IMR-90 (cell line): ENCODE measurements at regions not wholly inside any gene's neighbourhood (a gene's known extent, or its start where the extent isn't known, plus 50 kb on each side); places are given as distances from the start of the nearest gene placed in this dataset.
"Not testable (repeated sequence)": the region's sequence is repeated elsewhere in the genome, so short reads cannot be mapped to it uniquely, and the experiment has no call there.

ENCODE experiments used
- ATAC-seq: fragments of 200-7000 bp; cut with Tn5 transposase; 2 replicates; pipeline ENCODE4 v1.9.1; 2020; ENCODE audit warnings: low read depth, mild to moderate bottlenecking, moderate library complexity
- BruUV-seq: library from RNA; stranded (reverse); fragments of 400-500 nt; replicated peaks from 2 replicates; lab custom pipeline; 2021; lab: Mats Ljungman, UMichigan
- CTCF ChIA-PET: fragments of 300-600 bp; formaldehyde crosslinking; extraction: SDS; loops from one replicate; lab custom pipeline; 2021; ENCODE audit warnings: antibody characterized with exemption; lab: Yijun Ruan, JAX
- POLR2A ChIA-PET: fragments of 300-600 bp; sonication (Branson Sonifier 250); formaldehyde crosslinking; loops from one replicate; lab custom pipeline; 2022; ENCODE audit warnings: antibody characterized with exemption; ENCODE audit not compliant: unreplicated experiment; lab: Charles Lee
- DNase-seq: peaks from one replicate; pipeline ENCODE4 v3.0.0; 2013
- H2AFZ ChIP-seq: replicated peaks from 2 replicates; pipeline ENCODE3; 2013; ENCODE audit warnings: low read length, mild to moderate bottlenecking; ENCODE audit not compliant: poor library complexity
- H2AK5ac ChIP-seq: 2 replicates; pipeline ENCODE4 v1.6.1; 2013; ENCODE audit warnings: low read depth, low read length, inconsistent platforms
- H2AK9ac ChIP-seq: replicated peaks from 2 replicates; pipeline ENCODE3; 2013; ENCODE audit warnings: mild to moderate bottlenecking, low read depth, low read length, moderate library complexity; ENCODE audit not compliant: poor library complexity
- H2BK120ac ChIP-seq: 2 replicates; pipeline ENCODE4 v1.6.1; 2013; ENCODE audit warnings: low read depth, low read length, inconsistent platforms
- H2BK15ac ChIP-seq: 3 replicates; pipeline ENCODE4 v1.6.1; 2013; ENCODE audit warnings: low read depth, low read length, inconsistent platforms
- H2BK20ac ChIP-seq: 2 replicates; pipeline ENCODE4 v1.6.1; 2013; ENCODE audit warnings: low read depth, mild to moderate bottlenecking, inconsistent platforms, low read length, moderate library complexity
- H2BK5ac ChIP-seq: 2 replicates; pipeline ENCODE4 v1.6.1; 2013; ENCODE audit warnings: mild to moderate bottlenecking, low read depth, low read length, inconsistent platforms; ENCODE audit not compliant: poor library complexity, severe bottlenecking
- H3K14ac ChIP-seq: replicated peaks from 2 replicates; pipeline ENCODE4 v1.6.1; 2013; ENCODE audit warnings: low read depth, low read length, inconsistent platforms
- H3K18ac ChIP-seq: 2 replicates; pipeline ENCODE4 v1.6.1; 2013; ENCODE audit warnings: low read depth, low read length, control low read depth
- H3K23ac ChIP-seq: 2 replicates; pipeline ENCODE4 v1.6.1; 2013; ENCODE audit warnings: low read depth, low read length, inconsistent platforms
- H3K27ac ChIP-seq: 2 replicates; pipeline ENCODE4 v1.5.1; 2013; ENCODE audit warnings: mild to moderate bottlenecking, control low read depth, low read length; ENCODE audit not compliant: insufficient read depth
- H3K27me3 ChIP-seq: 2 replicates; pipeline ENCODE4 v1.6.1; 2013; ENCODE audit warnings: low read length; ENCODE audit not compliant: control insufficient read depth, insufficient read depth
- H3K36me3 ChIP-seq: 2 replicates; pipeline ENCODE4 v1.6.1; 2013; ENCODE audit warnings: low read length, mixed read lengths; ENCODE audit not compliant: control insufficient read depth, insufficient read depth
- H3K4ac ChIP-seq: 2 replicates; pipeline ENCODE4 v1.6.1; 2013; ENCODE audit warnings: low read depth, low read length, inconsistent platforms
- H3K4me1 ChIP-seq: 2 replicates; pipeline ENCODE4 v1.6.1; 2013; ENCODE audit warnings: low read length, mixed read lengths; ENCODE audit not compliant: control insufficient read depth, insufficient read depth
- H3K4me2 ChIP-seq: 2 replicates; pipeline ENCODE4 v1.6.1; 2013; ENCODE audit warnings: low read depth, mild to moderate bottlenecking, control low read depth, low read length, moderate library complexity
- H3K4me3 ChIP-seq: 2 replicates; pipeline ENCODE4 v1.5.1; 2013; ENCODE audit warnings: low read depth, mild to moderate bottlenecking, control low read depth, low read length, moderate library complexity; ENCODE audit not compliant: insufficient read depth
- H3K56ac ChIP-seq: 2 replicates; pipeline ENCODE4 v1.6.1; 2013; ENCODE audit warnings: low read length, inconsistent platforms; ENCODE audit not compliant: insufficient read depth; ENCODE audit errors: extremely low read depth
- H3K79me1 ChIP-seq, 2 experiments: 2 replicates each; pipeline ENCODE4 v1.6.1; 2013; ENCODE audit warnings: low read length in 2 of 2, inconsistent platforms in 1 of 2, low read depth in 1 of 2
- H3K9ac ChIP-seq: 2 replicates; pipeline ENCODE4 v1.6.1; 2013; ENCODE audit warnings: low read depth, low read length, control low read depth
- H3K9me1 ChIP-seq: 2 replicates; pipeline ENCODE4 v1.6.1; 2013; ENCODE audit warnings: low read length, inconsistent platforms; ENCODE audit not compliant: insufficient read depth
- H3K9me3 ChIP-seq: 2 replicates; pipeline ENCODE4 v1.6.1; 2013; ENCODE audit warnings: low read length; ENCODE audit not compliant: control insufficient read depth, insufficient read depth
- H4K20me1 ChIP-seq: 2 replicates; pipeline ENCODE4 v1.6.1; 2013; ENCODE audit warnings: low read length, inconsistent platforms; ENCODE audit not compliant: insufficient read depth
- H4K5ac ChIP-seq: 2 replicates; pipeline ENCODE4 v1.6.1; 2013; ENCODE audit warnings: mild to moderate bottlenecking, low read depth, low read length, control low read depth
- H4K8ac ChIP-seq, 2 experiments: 2 replicates each; pipeline ENCODE4 v1.6.1; 2013; ENCODE audit warnings: low read depth in 2 of 2, low read length in 2 of 2, control low read depth in 1 of 2, inconsistent platforms in 1 of 2
- H4K91ac ChIP-seq: 2 replicates; pipeline ENCODE4 v1.6.1; 2013; ENCODE audit warnings: low read depth, low read length, inconsistent platforms; ENCODE audit not compliant: insufficient read depth
- BHLHE40 ChIP-seq: fragments of 150-350 bp; IDR thresholded peaks from 2 replicates; pipeline ENCODE4 v1.6.1; 2016; ENCODE audit warnings: mild to moderate bottlenecking, low read depth, low read length
- CHD1 ChIP-seq: IDR thresholded peaks from 2 replicates; pipeline ENCODE4 v1.6.1; 2012; ENCODE audit warnings: low read depth, low read length, improper control_type of control experiment
- FOS ChIP-seq: fragments of 150-350 bp; IDR thresholded peaks from 2 replicates; pipeline ENCODE4 v1.6.1; 2016; ENCODE audit warnings: low read depth, low read length
- MAZ ChIP-seq: IDR thresholded peaks from 2 replicates; pipeline ENCODE4 v1.6.1; 2012; ENCODE audit warnings: low read depth, mild to moderate bottlenecking, low read length, improper control_type of control experiment, moderate library complexity, borderline replicate concordance
- MXI1 ChIP-seq: IDR thresholded peaks from 2 replicates; pipeline ENCODE4 v1.6.1; 2012; ENCODE audit warnings: low read depth, mild to moderate bottlenecking, low read length, moderate library complexity, borderline replicate concordance
- POLR2A ChIP-seq: IDR thresholded peaks from 2 replicates; pipeline ENCODE4 v1.6.1; 2012; ENCODE audit warnings: mild to moderate bottlenecking, low read depth, low read length
- RCOR1 ChIP-seq: IDR thresholded peaks from 2 replicates; pipeline ENCODE4 v1.6.1; 2012; ENCODE audit warnings: mild to moderate bottlenecking, low read length, improper control_type of control experiment; ENCODE audit not compliant: insufficient replicate concordance
- RFX5 ChIP-seq: IDR thresholded peaks from 2 replicates; pipeline ENCODE4 v1.8.0; 2012; ENCODE audit warnings: low read depth, mild to moderate bottlenecking, low read length, moderate library complexity
- SMC3 ChIP-seq: fragments of 150-350 bp; IDR thresholded peaks from 2 replicates; pipeline ENCODE4 v1.6.1; 2016; ENCODE audit warnings: low read depth, mild to moderate bottlenecking, antibody characterized with exemption, low read length, moderate library complexity
- USF2 ChIP-seq: fragments of 150-350 bp; IDR thresholded peaks from 2 replicates; pipeline ENCODE4 v1.6.1; 2017; ENCODE audit warnings: mild to moderate bottlenecking, antibody characterized with exemption, low read length, low read depth
- WGBS, 2 experiments: methylation state at CpG; one replicate each; pipeline versions ENCODE4 v1.1.5 to v1.1.7; 2013; ENCODE audit warnings: missing lambda C conversion rate in 2 of 2; ENCODE audit not compliant: insufficient read length in 1 of 2; ENCODE audit errors: extremely low coverage in 2 of 2; 5-methylcytosine and 5-hydroxymethylcytosine counted together
- dilution Hi-C: fragments of 300-500 bp; cut with HindIII; formaldehyde crosslinking; loops from one replicate; pipeline ENCODE4 v1.14.3; 2018; ENCODE audit warnings: low sequenced_read_pairs; ENCODE audit not compliant: unreplicated experiment
- in situ Hi-C: fragments of 300-500 bp; cut with MboI; formaldehyde crosslinking; loops from 3 replicates; pipeline ENCODE4 v1.14.3; 2019; ENCODE audit warnings: low sequenced_read_pairs, inconsistent platforms, mixed read lengths
- intact Hi-C: fragments of 100-400 bp; cut with micrococcal nuclease; formaldehyde crosslinking; loops from 2 replicates; pipeline ENCODE4 v1.10.0; 2022

- BruUV-seq: no TSS peak
- no peak overlapping the region for H3K14ac ChIP-seq
- peaks cover 24% of the 10 kb centered on the region for H3K27me3 ChIP-seq
- dilution Hi-C loops (no loop called here), intact Hi-C loops (no loop called here), in situ Hi-C loops (no loop called here)
- no peak overlapping the region for H2BK120ac ChIP-seq
- H3K4me2 ChIP-seq: no peak overlapping the region
- no peak overlapping the region for H3K4ac ChIP-seq
- H3K4me3 ChIP-seq: no peak overlapping the region
- H3K79me1 ChIP-seq: no peaks in the 10 kb centered on the region
- H2BK15ac ChIP-seq: no peak overlapping the region
- H2AFZ ChIP-seq: no peak overlapping the region
- ChIA-PET CTCF (no interaction called here), POLR2A (no interaction called here)
- no peaks in the 10 kb centered on the region for H4K20me1 ChIP-seq
- DNase-seq (no peak), ATAC-seq (no peak)
- no peak overlapping the region for H2BK5ac ChIP-seq
- no peaks in the 10 kb centered on the region for H3K36me3 ChIP-seq
- no peak overlapping the region for H3K56ac ChIP-seq
- no peak overlapping the region for H2AK9ac ChIP-seq
- no peak overlapping the region for H2AK5ac ChIP-seq
- no CpG with 5 or more reads among the region's 4 CpGs for WGBS, 2 experiments
- no peaks in the 10 kb centered on the region for H3K4me1 ChIP-seq
- no peak overlapping the region for H3K18ac ChIP-seq
- H2BK20ac ChIP-seq: no peak overlapping the region
- H3K23ac ChIP-seq: no peak overlapping the region
- H3K27ac ChIP-seq: no peak overlapping the region
- H3K9me3 ChIP-seq: no peaks in the 10 kb centered on the region
- TF ChIP-seq RCOR1: no peak
- TF ChIP-seq RFX5: no peak
- no peak for TF ChIP-seq FOS
- TF ChIP-seq MXI1: no peak
- no peak for TF ChIP-seq BHLHE40
- TF ChIP-seq USF2: no peak
- no peak for TF ChIP-seq MAZ
- no peak for TF ChIP-seq SMC3
- no peak for TF ChIP-seq POLR2A
- no peak for TF ChIP-seq CHD1
- no peak overlapping the region for H3K9ac ChIP-seq
- no peak overlapping the region for H4K8ac ChIP-seq
- no peaks in the 10 kb centered on the region for H3K9me1 ChIP-seq
- H4K5ac ChIP-seq: no peak overlapping the region
- no peak overlapping the region for H4K91ac ChIP-seq
These were observed 89.8 kb downstream of the TEX51 start for GRCh38 chr2:126988482-126988881.

GRCh38 chr2:126989064-126989463, 90.4 kb downstream of the TEX51 start:
- H4K20me1 ChIP-seq, H3K18ac ChIP-seq, H3K36me3 ChIP-seq, dilution Hi-C loops, H3K14ac ChIP-seq, H2BK120ac ChIP-seq, H2BK20ac ChIP-seq, DNase-seq, intact Hi-C loops, H3K23ac ChIP-seq, H3K4me1 ChIP-seq, H2AK5ac ChIP-seq, CTCF ChIA-PET, H3K56ac ChIP-seq, H2AFZ ChIP-seq, H4K8ac ChIP-seq, H2AK9ac ChIP-seq, POLR2A ChIA-PET, H3K9ac ChIP-seq, H3K4me2 ChIP-seq, H3K27ac ChIP-seq, in situ Hi-C loops, H2BK15ac ChIP-seq, H3K79me1 ChIP-seq, H3K9me3 ChIP-seq, BruUV-seq, H4K91ac ChIP-seq, H3K9me1 ChIP-seq, H2BK5ac ChIP-seq, H3K4ac ChIP-seq, H4K5ac ChIP-seq, ATAC-seq, H3K4me3 ChIP-seq: not testable (repeated sequence)
- H3K27me3 ChIP-seq: peaks cover 24% of the 10 kb centered on the region
- 83% methylated on average over 2 of the region's 8 CpGs; no CpG with 5 or more reads in 1 of the 2 experiments for WGBS, 2 experiments
